ENCODE measurements at regions not wholly inside any gene's neighbourhood (a gene's known extent, or its start where the extent isn't known, plus 50 kb on each side); places are given as distances from the start of the nearest gene placed in this dataset.
A peak's percentile ranks its signal among the peaks of the same experiment; 100 is the strongest.
"Not testable (repeated sequence)": the region's sequence is repeated elsewhere in the genome, so short reads cannot be mapped to it uniquely, and the experiment has no call there.

GRCh38 chr13:94902722-94903407 is 190.5 kb upstream of the SOX21 start:
- DNase-seq = no peak

GRCh38 chr13:94901070-94901469 is 188.7 kb upstream of the SOX21 start:
- DNase-seq = no peak

- no peak for DNase-seq
These were observed 184.5 kb upstream of the SOX21 start for GRCh38 chr13:94896719-94897317.

GRCh38 chr13:94896238-94896637 is 183.9 kb upstream of the SOX21 start:
- DNase-seq = no peak

- peak; percentile 14 for DNase-seq
These were observed 173.8 kb upstream of the SOX21 start for GRCh38 chr13:94886191-94886590.

- no peak for DNase-seq
These were observed 168.1 kb upstream of the SOX21 start for GRCh38 chr13:94880463-94880862.

- no peak for DNase-seq
These were observed 166.3 kb upstream of the SOX21 start for GRCh38 chr13:94878602-94879165.

- no peak for DNase-seq
These were observed 152.1 kb upstream of the SOX21 start for GRCh38 chr13:94864474-94864873.

GRCh38 chr13:94860981-94861407 is 148.6 kb upstream of the SOX21 start:
- no peak for DNase-seq

- no peak for DNase-seq
These were observed 147.5 kb upstream of the SOX21 start for GRCh38 chr13:94859811-94860210.

- DNase-seq = no peak
These were observed 146.9 kb upstream of the SOX21 start for GRCh38 chr13:94859278-94859691.

GRCh38 chr13:94858856-94859255 is 146.5 kb upstream of the SOX21 start:
- no peak for DNase-seq

- no peak for DNase-seq
These were observed 142.3 kb upstream of the SOX21 start for GRCh38 chr13:94854688-94855087.

GRCh38 chr13:94851576-94851975 is 139.2 kb upstream of the SOX21 start:
- no peak for DNase-seq

- DNase-seq = no peak
These were observed 136.9 kb upstream of the SOX21 start for GRCh38 chr13:94849254-94849653.

- no peak for DNase-seq
These were observed 130.6 kb upstream of the SOX21 start for GRCh38 chr13:94842901-94843300.

GRCh38 chr13:94837056-94837455 is 124.7 kb upstream of the SOX21 start:
- not testable (repeated sequence) for DNase-seq

GRCh38 chr13:94829837-94830365 is 117.6 kb upstream of the SOX21 start:
- no peak for DNase-seq

- no peak for DNase-seq
These were observed 117.0 kb upstream of the SOX21 start for GRCh38 chr13:94829185-94829836.

- DNase-seq = no peak
These were observed 115.2 kb upstream of the SOX21 start for GRCh38 chr13:94827566-94827965.

- no peak for DNase-seq
These were observed 113.2 kb upstream of the SOX21 start for GRCh38 chr13:94825507-94825906.

GRCh38 chr13:94824601-94825000 is 112.3 kb upstream of the SOX21 start:
- DNase-seq = no peak

- no peak for DNase-seq
These were observed 110.0 kb upstream of the SOX21 start for GRCh38 chr13:94822356-94822755.

GRCh38 chr13:94816256-94816655 is 103.9 kb upstream of the SOX21 start:
- DNase-seq = no peak

Measured in T1000 (cell line).